KBM-7 (cell line): ENCODE measurements at regions not wholly inside any gene's neighbourhood (a gene's known extent, or its start where the extent isn't known, plus 50 kb on each side); places are given as distances from the start of the nearest gene placed in this dataset.
A peak's percentile ranks its signal among the peaks of the same experiment; 100 is the strongest.

ENCODE experiments used
- DNase-seq: peaks from one replicate; pipeline ENCODE4 v3.0.0-alpha.2; 2015
- in situ Hi-C: fragments of 300-500 bp; cut with MboI; formaldehyde crosslinking; loops from 2 replicates; pipeline ENCODE4 v1.14.3; 2020; ENCODE audit warnings: low sequenced_read_pairs, low pct_unique_long_range_greater_than_20kb, mixed read lengths

- in situ Hi-C loops: no loop called here
- no peak for DNase-seq
These were observed 167.3 kb downstream of the FAM43A start for GRCh38 chr3:194852831-194853508.

GRCh38 chr3:194854206-194854605, 168.5 kb downstream of the FAM43A start:
- DNase-seq: no peak
- in situ Hi-C loops: no loop called here

DNA sequence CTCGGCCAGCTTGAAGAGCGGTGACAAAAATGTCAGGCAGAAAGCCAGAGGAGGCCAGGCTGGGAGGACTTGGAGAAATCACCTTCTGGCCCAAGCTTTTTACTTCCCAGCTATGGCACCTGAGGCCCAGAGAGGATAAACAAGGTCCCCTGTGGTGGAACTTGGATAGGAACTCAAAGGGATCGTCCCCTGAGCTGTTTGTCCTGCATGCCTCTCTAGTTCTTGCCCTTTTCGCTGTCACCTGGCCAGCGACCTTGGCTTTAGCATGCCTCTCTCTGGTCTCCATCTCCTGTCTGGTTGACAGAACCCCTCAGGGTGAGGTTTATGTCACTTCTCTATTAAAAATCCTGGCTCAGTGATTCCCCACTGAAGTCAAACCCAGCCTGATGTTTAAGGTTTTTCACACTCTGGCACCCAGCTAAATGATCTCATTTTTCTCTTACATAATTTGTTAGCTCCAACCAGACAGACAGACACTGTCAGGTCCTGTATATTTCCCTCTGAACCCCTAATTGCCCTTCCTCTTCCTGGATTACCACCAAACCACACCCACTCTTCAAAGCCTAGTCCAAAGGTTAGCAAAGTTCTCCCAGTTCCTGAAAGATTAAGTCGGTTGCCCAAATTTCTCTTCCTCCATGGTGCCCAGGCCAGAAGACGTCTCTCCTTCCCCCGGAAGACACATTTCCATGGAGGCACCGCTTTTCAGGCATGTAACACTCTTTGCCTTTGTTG, 169.1 kb downstream of the FAM43A start:
- in situ Hi-C loops: no loop called here
- DNase-seq: peak; percentile 11

DNA sequence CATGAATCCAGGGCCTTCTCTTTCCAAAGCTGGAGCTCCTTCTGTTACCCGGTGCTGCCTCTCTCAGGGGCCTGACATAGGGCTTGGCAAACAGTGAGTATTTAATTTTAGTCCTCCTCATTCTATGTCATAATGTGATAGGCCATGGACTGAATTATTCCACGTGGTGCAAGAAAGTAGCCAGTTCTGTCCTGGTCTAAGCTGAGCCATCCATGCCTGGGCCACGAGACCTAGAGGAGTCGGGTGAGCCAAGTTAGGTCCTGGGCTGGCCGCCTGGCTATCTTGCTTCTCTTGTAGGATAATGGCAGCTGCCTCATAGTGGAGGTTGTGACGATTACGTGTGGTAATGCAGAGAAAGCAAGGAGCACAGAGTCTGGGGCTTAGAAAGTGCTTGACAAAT, 170.6 kb downstream of the FAM43A start:
- in situ Hi-C loops: no loop called here
- DNase-seq: no peak

DNA sequence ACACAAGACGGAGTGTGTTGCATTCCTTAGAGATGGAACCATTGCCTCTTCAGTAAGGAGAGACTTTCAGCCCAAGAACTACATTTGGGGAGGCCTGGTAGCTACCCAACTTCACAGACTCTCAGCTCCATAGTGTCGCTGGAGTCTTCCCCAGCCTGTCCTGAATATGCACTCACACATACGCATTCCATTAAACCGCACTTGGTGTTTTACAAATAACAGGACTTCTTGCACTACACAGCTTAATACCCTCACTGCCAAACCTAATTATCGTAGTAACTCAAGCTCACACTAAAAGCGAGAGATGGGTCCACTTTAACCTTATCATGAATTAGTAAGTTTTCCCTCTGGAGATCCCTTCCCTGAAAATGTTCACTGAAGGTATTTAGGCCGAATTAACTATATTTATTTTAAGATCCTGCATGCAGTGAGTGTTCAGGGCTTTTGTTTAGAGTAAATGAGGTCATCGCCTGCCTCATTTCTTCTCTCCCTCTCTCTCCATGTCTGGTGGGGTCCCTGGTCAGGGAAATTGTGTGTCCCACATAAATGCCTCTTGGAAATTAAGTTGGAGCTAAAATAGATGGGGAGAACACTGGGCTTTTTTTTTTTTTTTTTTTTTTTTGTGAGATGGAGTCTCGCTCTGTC, 171.9 kb downstream of the FAM43A start:
- DNase-seq: no peak
- in situ Hi-C loops: no loop called here

DNA sequence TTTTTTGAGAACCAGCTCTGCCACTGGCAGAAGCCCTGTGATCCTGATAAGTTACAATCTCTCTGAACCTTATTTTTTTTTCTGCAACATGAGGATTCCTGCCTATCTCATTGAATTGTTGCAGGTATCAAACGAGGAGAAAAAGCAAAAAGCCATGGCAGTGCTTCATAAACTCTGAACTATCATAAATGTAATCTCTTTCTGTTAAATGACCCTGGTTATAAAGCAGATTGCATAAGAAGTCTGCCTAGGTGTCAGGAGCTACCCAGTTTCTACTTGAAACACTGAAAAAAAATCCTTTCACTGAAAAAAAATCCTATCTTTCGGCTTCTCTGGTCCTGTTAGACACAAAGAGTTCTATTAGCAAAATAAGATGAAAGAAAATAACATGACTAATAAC, 172.7 kb downstream of the FAM43A start:
- in situ Hi-C loops: no loop called here

GRCh38 chr3:194860725-194861124, 175.0 kb downstream of the FAM43A start:
- in situ Hi-C loops: no loop called here
- no peak for DNase-seq

More for the DNA sequence above, 172.7 kb downstream of the FAM43A start:
- DNase-seq: no peak

DNA sequence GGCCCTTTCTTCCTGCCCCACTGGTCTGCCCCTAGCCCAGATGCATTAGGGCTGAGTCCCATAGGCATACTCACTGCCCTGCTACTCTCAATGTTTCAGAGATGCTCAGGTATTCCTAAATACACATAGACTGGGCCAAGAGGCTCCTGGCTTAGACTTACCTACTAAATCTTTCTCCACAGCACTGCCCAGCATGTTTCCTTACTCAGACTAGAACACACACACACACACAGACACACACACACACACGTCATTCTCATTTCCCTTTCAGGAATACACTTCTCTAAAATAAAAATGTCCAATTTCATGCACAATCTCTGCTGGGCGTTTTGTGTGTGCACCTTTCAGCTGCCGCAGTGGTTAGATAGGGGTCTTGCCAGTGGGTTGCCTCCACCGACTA, 175.7 kb downstream of the FAM43A start:
- in situ Hi-C loops: no loop called here

GRCh38 chr3:194865061-194865460, 179.4 kb downstream of the FAM43A start:
- in situ Hi-C loops: no loop called here

More for the DNA sequence above, 175.7 kb downstream of the FAM43A start:
- DNase-seq: no peak

DNA sequence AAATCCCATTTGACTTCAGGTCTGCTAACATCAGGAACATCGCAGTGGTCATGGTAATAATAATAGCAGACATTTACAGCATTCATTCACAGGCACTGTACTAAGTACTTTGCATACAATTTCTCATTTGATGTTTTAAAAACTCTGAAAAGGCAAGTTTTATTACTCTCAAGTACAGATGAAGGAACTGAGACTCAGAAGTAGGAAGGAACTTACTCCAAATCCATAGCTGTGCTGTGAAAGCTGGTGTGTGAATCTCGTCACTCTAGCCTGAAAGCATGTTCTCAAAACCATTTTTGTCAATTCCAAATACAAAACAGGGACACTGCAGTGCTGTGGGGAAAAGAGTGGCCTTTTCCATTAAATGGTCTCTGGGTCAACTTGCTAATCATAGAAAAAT, 179.9 kb downstream of the FAM43A start:
- in situ Hi-C loops: no loop called here
- no peak for DNase-seq

More at GRCh38 chr3:194865061-194865460, 179.4 kb downstream of the FAM43A start:
- no peak for DNase-seq

- DNase-seq: no peak
- in situ Hi-C loops: no loop called here
These were observed 180.6 kb downstream of the FAM43A start for GRCh38 chr3:194866236-194866635.

- peak; percentile 22 for DNase-seq
- in situ Hi-C loops: no loop called here
These were observed 181.7 kb downstream of the FAM43A start for GRCh38 chr3:194867270-194867983.

DNA sequence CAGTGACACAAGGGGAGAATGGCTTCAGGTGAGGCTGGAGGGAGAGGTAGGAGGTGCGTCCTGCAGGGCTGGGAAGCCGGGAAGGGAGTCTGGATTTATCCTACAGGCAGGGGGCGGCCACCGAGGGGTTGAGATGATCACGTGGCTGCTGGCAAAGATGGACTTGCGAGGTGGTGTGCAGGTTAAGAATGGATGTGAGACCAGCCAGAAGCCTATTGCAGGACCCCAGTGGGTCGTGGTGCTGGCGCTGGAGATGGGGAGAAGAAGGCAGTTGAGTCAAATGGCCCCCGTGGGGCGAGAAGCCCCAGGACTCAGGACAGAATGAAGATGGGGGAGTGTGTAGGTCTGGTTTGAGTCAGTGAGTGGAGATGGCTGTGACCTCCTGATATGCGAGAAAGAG, 183.1 kb downstream of the FAM43A start:
- DNase-seq: no peak

GRCh38 chr3:194869482-194870169, 183.9 kb downstream of the FAM43A start:
- DNase-seq: no peak
- in situ Hi-C loops: no loop called here

More for the DNA sequence above, 183.1 kb downstream of the FAM43A start:
- in situ Hi-C loops: no loop called here

DNA sequence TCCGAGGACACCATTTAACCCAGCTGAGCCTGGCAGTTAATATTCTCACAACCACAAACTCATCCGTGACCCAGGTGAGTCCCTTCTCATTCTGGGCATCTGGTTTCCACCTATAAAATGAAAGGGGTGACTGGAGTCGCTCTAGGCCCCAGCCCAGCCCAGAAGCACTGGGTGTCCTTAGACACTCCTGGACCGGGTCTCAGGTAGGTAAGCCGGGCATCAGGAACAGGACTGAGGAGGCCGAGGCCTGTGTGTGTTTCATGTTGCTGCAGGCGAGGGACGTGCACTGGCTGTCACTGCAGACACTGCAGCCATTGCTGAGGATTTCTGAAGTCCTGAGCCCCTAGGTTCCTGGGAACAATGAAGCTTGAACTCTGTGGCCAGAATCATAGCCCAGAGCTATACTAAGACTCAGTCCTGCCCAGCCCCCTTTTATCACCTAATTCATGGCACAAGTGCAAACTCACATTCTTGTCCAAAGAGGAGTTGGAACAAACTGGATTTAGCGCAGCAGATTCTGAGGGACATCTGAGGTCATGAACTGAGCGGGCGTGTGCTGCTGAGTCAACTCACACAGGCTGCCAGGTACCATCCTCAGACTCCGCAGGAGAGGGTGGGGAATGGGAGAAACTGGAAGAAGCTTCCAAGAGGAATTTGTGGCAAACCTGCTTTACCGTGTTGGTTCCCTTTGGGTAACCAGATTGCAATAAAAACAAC, 184.9 kb downstream of the FAM43A start:
- in situ Hi-C loops: no loop called here
- DNase-seq: no peak

GRCh38 chr3:194871143-194871863, 185.6 kb downstream of the FAM43A start:
- in situ Hi-C loops: no loop called here
- peak; percentile 9 for DNase-seq

GRCh38 chr3:194871864-194872668, 186.4 kb downstream of the FAM43A start:
- peak; percentile 29 for DNase-seq
- in situ Hi-C loops: no loop called here
